Stimulated activated CD8-positive, alpha-beta memory T cell treated with anti-CD3 and anti-CD28 coated beads, Interleukin-12 subunit alpha, Interleukin-12 subunit beta, amount 100 ng/mL, for 24 hours (primary cell): ENCODE measurements at regions not wholly inside any gene's neighbourhood (a gene's known extent, or its start where the extent isn't known, plus 50 kb on each side); places are given as distances from the start of the nearest gene placed in this dataset.

Experiments used
- DNase-seq: peaks from one replicate; pipeline ENCODE4 v3.0.0-alpha.2; 2020; ENCODE audit errors: extremely low read depth

- DNase-seq: no peak
Observed at GRCh38 chr10:31583293-31583692, 264.3 kb downstream of the ZEB1 start.

- DNase-seq: no peak
Observed at GRCh38 chr10:31582365-31583052, 263.5 kb downstream of the ZEB1 start.

- DNase-seq: no peak
Observed at GRCh38 chr10:31581741-31582323, 262.8 kb downstream of the ZEB1 start.

GRCh38 chr10:31580646-31581045 is 261.6 kb downstream of the ZEB1 start:
- no peak for DNase-seq
